Hepatocyte (in vitro differentiated cells): ENCODE measurements at regions not wholly inside any gene's neighbourhood (a gene's known extent, or its start where the extent isn't known, plus 50 kb on each side); places are given as distances from the start of the nearest gene placed in this dataset.

ENCODE experiments used
- DNase-seq: peaks from one replicate; pipeline ENCODE4 v3.0.0-alpha.2; 2016; ENCODE audit warnings: low spot score
- H2AFZ ChIP-seq: fragments of 200-600 bp; sonication (generic); 2 replicates; pipeline ENCODE4 v1.6.0; 2016; ENCODE audit warnings: antibody characterized with exemption, mild to moderate bottlenecking
- H3K27ac ChIP-seq: fragments of 200-600 bp; sonication (generic); 2 replicates; pipeline ENCODE4 v1.5.1; 2016; ENCODE audit warnings: mild to moderate bottlenecking
- H3K27me3 ChIP-seq: fragments of 200-600 bp; sonication (generic); 2 replicates; pipeline ENCODE4 v1.6.1; 2016
- H3K36me3 ChIP-seq: fragments of 200-600 bp; sonication (generic); replicated peaks from 2 replicates; pipeline ENCODE4 v1.5.1; 2016; ENCODE audit warnings: low read depth; ENCODE audit not compliant: insufficient read depth
- H3K4me1 ChIP-seq: fragments of 200-600 bp; sonication (generic); 2 replicates; pipeline ENCODE4 v1.5.1; 2016; ENCODE audit warnings: mild to moderate bottlenecking, moderate library complexity; ENCODE audit not compliant: insufficient read depth
- H3K4me2 ChIP-seq: fragments of 200-600 bp; sonication (generic); 2 replicates; pipeline ENCODE4 v1.6.0; 2016
- H3K4me3 ChIP-seq: fragments of 200-600 bp; sonication (generic); 2 replicates; pipeline ENCODE4 v1.5.1; 2016; ENCODE audit warnings: mild to moderate bottlenecking
- H3K79me2 ChIP-seq: fragments of 200-600 bp; sonication (generic); 2 replicates; pipeline ENCODE4 v1.6.0; 2017; ENCODE audit warnings: mild to moderate bottlenecking
- H3K9me2 ChIP-seq: fragments of 200-600 bp; sonication (generic); replicated peaks from 2 replicates; pipeline ENCODE4 v1.6.0; 2017; ENCODE audit warnings: mild to moderate bottlenecking; ENCODE audit not compliant: insufficient read depth
- H3K9me3 ChIP-seq: fragments of 200-600 bp; sonication (generic); 2 replicates; pipeline ENCODE4 v1.5.1; 2016; ENCODE audit warnings: low read depth, mild to moderate bottlenecking
- H4K20me1 ChIP-seq: fragments of 200-600 bp; sonication (generic); 2 replicates; pipeline ENCODE4 v1.6.0; 2016; ENCODE audit warnings: mild to moderate bottlenecking; ENCODE audit not compliant: insufficient read depth, poor library complexity, severe bottlenecking
- EZH2 ChIP-seq: fragments of 200-600 bp; sonication (generic); IDR thresholded peaks from 2 replicates; pipeline ENCODE4 v1.6.1; 2016; ENCODE audit warnings: antibody characterized with exemption, mild to moderate bottlenecking, borderline replicate concordance
- EZH2phosphoT487 ChIP-seq: fragments of 200-600 bp; sonication (generic); IDR thresholded peaks from one replicate; pipeline ENCODE4 v1.6.1; 2018; ENCODE audit warnings: antibody characterized with exemption, mild to moderate bottlenecking, low read depth, moderate library complexity; ENCODE audit not compliant: unreplicated experiment, severe bottlenecking
- WGBS: methylation state at CpG from one replicate; pipeline ENCODE4 v1.1.6; 2016; ENCODE audit warnings: low lambda C conversion rate; ENCODE audit errors: missing lambda C conversion rate; 5-methylcytosine and 5-hydroxymethylcytosine counted together
- TF ChIP-seq, protein P1 (sequence below): fragments of 200-600 bp; sonication (generic); IDR thresholded peaks from 2 replicates; pipeline ENCODE4 v1.5.1; 2016; ENCODE audit warnings: antibody characterized with exemption, mild to moderate bottlenecking; ENCODE audit not compliant: poor library complexity

- 80% methylated on average over 2 of the region's 2 CpGs for WGBS
- no peaks in the 10 kb centered on the region for H4K20me1 ChIP-seq
- no peaks in the 10 kb centered on the region for H3K9me3 ChIP-seq
- H3K4me3 ChIP-seq, result no peak overlapping the region
- no peak overlapping the region for H2AFZ ChIP-seq
- H3K79me2 ChIP-seq, result no peaks in the 10 kb centered on the region
- H3K27me3 ChIP-seq, result no peaks in the 10 kb centered on the region
- no peaks in the 10 kb centered on the region for H3K9me2 ChIP-seq
- no peaks in the 10 kb centered on the region for H3K4me1 ChIP-seq
- DNase-seq, result no peak
- H3K4me2 ChIP-seq, result no peak overlapping the region
- H3K27ac ChIP-seq, result no peak overlapping the region
- TF ChIP-seq, protein P1, sequence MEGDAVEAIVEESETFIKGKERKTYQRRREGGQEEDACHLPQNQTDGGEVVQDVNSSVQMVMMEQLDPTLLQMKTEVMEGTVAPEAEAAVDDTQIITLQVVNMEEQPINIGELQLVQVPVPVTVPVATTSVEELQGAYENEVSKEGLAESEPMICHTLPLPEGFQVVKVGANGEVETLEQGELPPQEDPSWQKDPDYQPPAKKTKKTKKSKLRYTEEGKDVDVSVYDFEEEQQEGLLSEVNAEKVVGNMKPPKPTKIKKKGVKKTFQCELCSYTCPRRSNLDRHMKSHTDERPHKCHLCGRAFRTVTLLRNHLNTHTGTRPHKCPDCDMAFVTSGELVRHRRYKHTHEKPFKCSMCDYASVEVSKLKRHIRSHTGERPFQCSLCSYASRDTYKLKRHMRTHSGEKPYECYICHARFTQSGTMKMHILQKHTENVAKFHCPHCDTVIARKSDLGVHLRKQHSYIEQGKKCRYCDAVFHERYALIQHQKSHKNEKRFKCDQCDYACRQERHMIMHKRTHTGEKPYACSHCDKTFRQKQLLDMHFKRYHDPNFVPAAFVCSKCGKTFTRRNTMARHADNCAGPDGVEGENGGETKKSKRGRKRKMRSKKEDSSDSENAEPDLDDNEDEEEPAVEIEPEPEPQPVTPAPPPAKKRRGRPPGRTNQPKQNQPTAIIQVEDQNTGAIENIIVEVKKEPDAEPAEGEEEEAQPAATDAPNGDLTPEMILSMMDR, result no peak
- TF ChIP-seq EZH2 (no peak), EZH2phosphoT487 (no peak)
- no peaks in the 10 kb centered on the region for H3K36me3 ChIP-seq
These were observed 206.9 kb downstream of the COX7C start for GRCh38 chr5:86824637-86825036.

DNA sequence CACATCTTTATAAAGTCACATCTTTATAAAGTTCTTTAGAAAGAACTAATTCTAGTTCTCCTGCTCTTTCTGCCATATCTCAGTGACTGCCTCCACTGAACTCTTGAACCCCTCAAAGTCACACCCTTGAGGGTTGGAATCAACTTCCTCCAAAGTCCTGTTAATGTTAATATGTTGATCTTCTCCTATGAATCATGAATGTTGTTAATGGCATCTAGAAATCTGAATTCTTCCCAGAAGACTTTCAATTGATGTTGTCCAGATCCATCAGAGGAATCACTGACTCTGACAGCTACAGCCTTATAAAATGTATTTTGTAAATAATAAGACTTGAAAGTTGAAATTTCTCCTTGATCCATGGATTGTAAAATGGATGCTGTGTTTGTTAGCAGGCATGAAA, 213.4 kb downstream of the COX7C start:
- Histone ChIP-seq H3K36me3 (no peaks in the 10 kb centered on the region), H3K4me1 (no peaks in the 10 kb centered on the region), H3K79me2 (no peaks in the 10 kb centered on the region), H3K27ac (no peak overlapping the region), H4K20me1 (no peaks in the 10 kb centered on the region), H3K9me3 (no peaks in the 10 kb centered on the region), H3K4me2 (no peak overlapping the region), H2AFZ (no peak overlapping the region), H3K4me3 (no peak overlapping the region), H3K27me3 (no peaks in the 10 kb centered on the region), H3K9me2 (no peaks in the 10 kb centered on the region)
- no peak for DNase-seq
- no peak for TF ChIP-seq EZH2
- TF ChIP-seq, protein P1, result no peak
- no peak for TF ChIP-seq EZH2phosphoT487

- H3K36me3 ChIP-seq, result no peaks in the 10 kb centered on the region
- H3K4me3 ChIP-seq, result no peak overlapping the region
- H4K20me1 ChIP-seq, result no peaks in the 10 kb centered on the region
- no peak overlapping the region for H3K27ac ChIP-seq
- no peak for DNase-seq
- no peaks in the 10 kb centered on the region for H3K79me2 ChIP-seq
- H3K9me2 ChIP-seq, result no peaks in the 10 kb centered on the region
- no peak overlapping the region for H3K4me2 ChIP-seq
- 88% methylated on average over 1 of the region's 1 CpG for WGBS
- no peaks in the 10 kb centered on the region for H3K9me3 ChIP-seq
- no peaks in the 10 kb centered on the region for H3K27me3 ChIP-seq
- no peaks in the 10 kb centered on the region for H3K4me1 ChIP-seq
- no peak for TF ChIP-seq EZH2
- TF ChIP-seq EZH2phosphoT487, result no peak
- TF ChIP-seq, protein P1, result no peak
- no peak overlapping the region for H2AFZ ChIP-seq
These were observed 216.1 kb downstream of the COX7C start for GRCh38 chr5:86833868-86834267.

- H3K27me3 ChIP-seq, result no peaks in the 10 kb centered on the region
- no peak overlapping the region for H3K27ac ChIP-seq
- no peaks in the 10 kb centered on the region for H4K20me1 ChIP-seq
- no peaks in the 10 kb centered on the region for H3K36me3 ChIP-seq
- TF ChIP-seq EZH2 (no peak), EZH2phosphoT487 (no peak)
- TF ChIP-seq, protein P1, result no peak
- H2AFZ ChIP-seq, result no peak overlapping the region
- no peak overlapping the region for H3K4me3 ChIP-seq
- DNase-seq, result no peak
- no peaks in the 10 kb centered on the region for H3K79me2 ChIP-seq
- H3K9me3 ChIP-seq, result no peaks in the 10 kb centered on the region
- H3K4me1 ChIP-seq, result no peaks in the 10 kb centered on the region
- WGBS, result 88% methylated on average over 2 of the region's 2 CpGs
- H3K4me2 ChIP-seq, result no peak overlapping the region
- H3K9me2 ChIP-seq, result no peaks in the 10 kb centered on the region
These were observed 219.9 kb downstream of the COX7C start for GRCh38 chr5:86837610-86838009.
